ENCODE measurements at regions not wholly inside any gene's neighbourhood (a gene's known extent, or its start where the extent isn't known, plus 50 kb on each side); places are given as distances from the start of the nearest gene placed in this dataset.

DNA sequence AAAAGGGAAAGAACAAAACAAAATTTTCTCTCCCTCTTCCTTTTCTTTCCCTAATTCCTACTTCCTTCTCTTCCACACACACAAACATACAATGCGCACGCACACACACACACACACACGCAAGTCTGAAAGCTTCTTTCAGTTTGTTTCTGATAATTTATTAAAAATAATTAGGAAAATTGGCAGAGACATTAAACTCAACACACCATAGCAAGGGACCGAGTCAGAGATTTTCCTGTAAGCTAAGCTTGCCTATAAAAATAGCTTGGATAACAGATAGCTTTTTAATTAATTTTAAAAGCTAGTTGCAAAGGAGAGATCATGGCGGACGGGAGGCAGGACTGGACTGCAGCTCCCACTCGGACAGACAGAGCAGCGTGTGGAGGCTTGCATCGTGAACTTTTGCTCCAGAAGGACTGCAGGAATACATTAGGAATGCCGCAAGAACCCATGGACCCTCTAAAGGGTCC, 92.6 kb upstream of the MAPK10 start:
- TF ChIP-seq CTCF (conservative IDR thresholded peaks at IDR 0.05) (no peak), EZH2 (IDR thresholded peaks at IDR 0.05; ENCODE audit: low read depth) (no peak)
